NCI-H446 (cell line): ENCODE measurements at regions not wholly inside any gene's neighbourhood (a gene's known extent, or its start where the extent isn't known, plus 50 kb on each side); places are given as distances from the start of the nearest gene placed in this dataset.

Experiments
- DNase-seq, 2 experiments: peaks; one replicate each; lab custom pipeline; 2025; lab: John Stamatoyannopoulos, UW

GRCh38 chrX:42519666-42520231, 258.2 kb downstream of the PPP1R2C start:
- peak in 1 of 2 experiments; percentile 56 for DNase-seq

- no peak for DNase-seq
Measured at GRCh38 chrX:42515939-42516338, 262.0 kb downstream of the PPP1R2C start.

GRCh38 chrX:42505016-42505415, 272.9 kb downstream of the PPP1R2C start:
- DNase-seq = no peak

GRCh38 chrX:42499620-42500019, 278.3 kb downstream of the PPP1R2C start:
- no peak for DNase-seq

- no peak for DNase-seq
Measured at GRCh38 chrX:42497356-42497755, 280.6 kb downstream of the PPP1R2C start.

GRCh38 chrX:42496239-42496638, 281.7 kb downstream of the PPP1R2C start:
- DNase-seq = peak in 1 of 2 experiments; percentile 51

GRCh38 chrX:42495139-42495538, 282.8 kb downstream of the PPP1R2C start:
- no peak for DNase-seq

- no peak for DNase-seq
Measured at GRCh38 chrX:42491137-42491907, 286.6 kb downstream of the PPP1R2C start.

GRCh38 chrX:42490111-42490510, 287.9 kb downstream of the PPP1R2C start:
- DNase-seq = no peak

GRCh38 chrX:42485601-42486000, 292.4 kb downstream of the PPP1R2C start:
- peak in 1 of 2 experiments; percentile 61 for DNase-seq

GRCh38 chrX:42484233-42484632, 293.7 kb downstream of the PPP1R2C start:
- no peak for DNase-seq

- no peak for DNase-seq
Measured at GRCh38 chrX:42477396-42477795, 300.6 kb downstream of the PPP1R2C start.

- no peak for DNase-seq
Measured at GRCh38 chrX:42472727-42473126, 305.2 kb downstream of the PPP1R2C start.

GRCh38 chrX:42466332-42467046, 311.5 kb downstream of the PPP1R2C start:
- DNase-seq = peak in 1 of 2 experiments; percentile 16

GRCh38 chrX:42465821-42466220, 312.1 kb downstream of the PPP1R2C start:
- DNase-seq = no peak

GRCh38 chrX:42463706-42464490, 314.1 kb downstream of the PPP1R2C start:
- peak; percentile 66 to 91 for DNase-seq

- no peak for DNase-seq
Measured at GRCh38 chrX:42462917-42463316, 315.0 kb downstream of the PPP1R2C start.

- DNase-seq = peak; percentile 35 to 65
Measured at GRCh38 chrX:42460706-42461105, 317.3 kb downstream of the PPP1R2C start.

- no peak for DNase-seq
Measured at GRCh38 chrX:42459735-42460134, 318.2 kb downstream of the PPP1R2C start.

GRCh38 chrX:42456176-42456700, 321.7 kb downstream of the PPP1R2C start:
- DNase-seq = no peak

- no peak for DNase-seq
Measured at GRCh38 chrX:42450228-42450627, 327.7 kb downstream of the PPP1R2C start.

GRCh38 chrX:42443267-42443666, 334.7 kb downstream of the PPP1R2C start:
- no peak for DNase-seq
